IPS DF 6.9 (cell line): ENCODE measurements at regions not wholly inside any gene's neighbourhood (a gene's known extent, or its start where the extent isn't known, plus 50 kb on each side); places are given as distances from the start of the nearest gene placed in this dataset.
A peak's percentile ranks its signal among the peaks of the same experiment; 100 is the strongest.
"Not testable (repeated sequence)": the region's sequence is repeated elsewhere in the genome, so short reads cannot be mapped to it uniquely, and the experiment has no call there.

ENCODE experiments used
- DNase-seq: peaks from one replicate; pipeline ENCODE4 v3.0.0-alpha.2; 2013; ENCODE audit warnings: low read depth, low spot score
- H3K27ac ChIP-seq: one replicate; pipeline ENCODE4 v1.5.1; 2013; ENCODE audit warnings: low read length, control low read depth
- H3K27me3 ChIP-seq: 2 replicates; pipeline ENCODE4 v1.6.1; 2013; ENCODE audit warnings: mild to moderate bottlenecking, low read length; ENCODE audit not compliant: control insufficient read depth, insufficient read depth
- H3K36me3 ChIP-seq: 2 replicates; pipeline ENCODE4 v1.6.1; 2013; ENCODE audit warnings: low read length; ENCODE audit not compliant: control insufficient read depth, insufficient read depth
- H3K4me1 ChIP-seq: 2 replicates; pipeline ENCODE4 v1.6.1; 2013; ENCODE audit warnings: low read length; ENCODE audit not compliant: control insufficient read depth, insufficient read depth
- H3K4me3 ChIP-seq: 2 replicates; pipeline ENCODE4 v1.5.1; 2013; ENCODE audit warnings: mild to moderate bottlenecking, low read length
- H3K9me3 ChIP-seq: 2 replicates; pipeline ENCODE4 v1.6.1; 2013; ENCODE audit warnings: low read length, inconsistent platforms; ENCODE audit not compliant: control insufficient read depth, insufficient read depth
- WGBS: extraction: QIAGEN DNeasy Blood & Tissue Kit; methylation state at CpG from one replicate; pipeline ENCODE4 v1.1.7; 2013; ENCODE audit warnings: mixed read lengths, missing lambda C conversion rate; ENCODE audit not compliant: insufficient read length, insufficient coverage; 5-methylcytosine and 5-hydroxymethylcytosine counted together

- H3K9me3 ChIP-seq: no peaks in the 10 kb centered on the region
These were observed 463.9 kb upstream of the ADAMTS9 start for GRCh38 chr3:65151666-65152065.

DNA sequence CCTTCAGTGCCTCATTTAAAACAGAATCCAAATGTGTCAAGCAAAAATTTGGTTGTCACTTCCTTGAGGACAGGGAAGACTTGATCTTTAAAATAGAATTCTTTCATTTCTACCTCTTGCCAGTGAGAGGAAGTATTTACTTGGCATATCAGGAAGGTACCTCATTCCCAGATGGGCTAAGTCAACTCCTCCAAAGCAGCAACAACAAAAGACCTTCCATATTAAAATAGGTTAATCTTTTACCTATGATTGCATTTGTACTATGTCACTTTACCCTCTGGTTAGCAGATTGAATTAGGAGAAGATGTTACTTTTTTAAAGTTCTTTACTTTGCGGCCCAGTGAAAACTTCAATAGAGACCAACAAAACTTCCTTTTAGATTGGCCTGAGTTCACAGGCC, 462.1 kb upstream of the ADAMTS9 start:
- no peak for DNase-seq
- Histone ChIP-seq H3K4me3 (no peak overlapping the region), H3K27ac (no peak overlapping the region), H3K36me3 (no peaks in the 10 kb centered on the region), H3K27me3 (no peaks in the 10 kb centered on the region), H3K4me1 (no peaks in the 10 kb centered on the region; the same call in 1 of the 2 replicates), H3K9me3 (no peaks in the 10 kb centered on the region)
- WGBS: no CpG with 5 or more reads among the region's 1 CpG

More at GRCh38 chr3:65151666-65152065, 463.9 kb upstream of the ADAMTS9 start:
- Histone ChIP-seq H3K4me3 (no peak overlapping the region), H3K27ac (no peak overlapping the region), H3K36me3 (no peaks in the 10 kb centered on the region), H3K4me1 (no peaks in the 10 kb centered on the region; the same call in 1 of the 2 replicates), H3K27me3 (no peaks in the 10 kb centered on the region)
- DNase-seq: no peak
- no CpG with 5 or more reads among the region's 6 CpGs for WGBS

GRCh38 chr3:65148687-65149086, 460.9 kb upstream of the ADAMTS9 start:
- no CpG with 5 or more reads among the region's 2 CpGs for WGBS
- H3K4me3 ChIP-seq: no peak overlapping the region
- no peak overlapping the region for H3K27ac ChIP-seq

GRCh38 chr3:65146179-65146578, 458.4 kb upstream of the ADAMTS9 start:
- no CpG with 5 or more reads among the region's 3 CpGs for WGBS
- H3K36me3 ChIP-seq: no peaks in the 10 kb centered on the region
- no peaks in the 10 kb centered on the region for H3K27me3 ChIP-seq
- H3K4me3 ChIP-seq: no peak overlapping the region
- no peak overlapping the region for H3K27ac ChIP-seq
- no peaks in the 10 kb centered on the region for H3K9me3 ChIP-seq
- H3K4me1 ChIP-seq: peaks cover 2% of the 10 kb centered on the region; the same call in 1 of the 2 replicates
- peak; percentile 71 for DNase-seq

More at GRCh38 chr3:65148687-65149086, 460.9 kb upstream of the ADAMTS9 start:
- Histone ChIP-seq H3K36me3 (no peaks in the 10 kb centered on the region), H3K4me1 (no peaks in the 10 kb centered on the region; the same call in 1 of the 2 replicates), H3K9me3 (no peaks in the 10 kb centered on the region), H3K27me3 (no peaks in the 10 kb centered on the region)
- DNase-seq: no peak

- no peak for DNase-seq
- WGBS: no CpG with 5 or more reads among the region's 1 CpG
- no peaks in the 10 kb centered on the region for H3K9me3 ChIP-seq
- H3K4me1 ChIP-seq: peaks cover 2% of the 10 kb centered on the region; the same call in 1 of the 2 replicates
- H3K36me3 ChIP-seq: no peaks in the 10 kb centered on the region
- H3K27me3 ChIP-seq: no peaks in the 10 kb centered on the region
- no peak overlapping the region for H3K27ac ChIP-seq
- H3K4me3 ChIP-seq: no peak overlapping the region
These were observed 457.9 kb upstream of the ADAMTS9 start for GRCh38 chr3:65145680-65146079.

- no peak for DNase-seq
- no peak overlapping the region for H3K4me3 ChIP-seq
- no peak overlapping the region for H3K27ac ChIP-seq
- no peaks in the 10 kb centered on the region for H3K36me3 ChIP-seq
- H3K4me1 ChIP-seq: peaks cover 2% of the 10 kb centered on the region; the same call in 1 of the 2 replicates
- H3K27me3 ChIP-seq: no peaks in the 10 kb centered on the region
- H3K9me3 ChIP-seq: no peaks in the 10 kb centered on the region
These were observed 457.1 kb upstream of the ADAMTS9 start for GRCh38 chr3:65144791-65145351.

GRCh38 chr3:65142456-65142855, 454.7 kb upstream of the ADAMTS9 start:
- DNase-seq: no peak
- H3K4me1 ChIP-seq: peaks cover 2% of the 10 kb centered on the region; the same call in 1 of the 2 replicates
- no peaks in the 10 kb centered on the region for H3K9me3 ChIP-seq
- H3K4me3 ChIP-seq: no peak overlapping the region
- H3K27ac ChIP-seq: no peak overlapping the region
- no peaks in the 10 kb centered on the region for H3K36me3 ChIP-seq
- no peaks in the 10 kb centered on the region for H3K27me3 ChIP-seq

DNA sequence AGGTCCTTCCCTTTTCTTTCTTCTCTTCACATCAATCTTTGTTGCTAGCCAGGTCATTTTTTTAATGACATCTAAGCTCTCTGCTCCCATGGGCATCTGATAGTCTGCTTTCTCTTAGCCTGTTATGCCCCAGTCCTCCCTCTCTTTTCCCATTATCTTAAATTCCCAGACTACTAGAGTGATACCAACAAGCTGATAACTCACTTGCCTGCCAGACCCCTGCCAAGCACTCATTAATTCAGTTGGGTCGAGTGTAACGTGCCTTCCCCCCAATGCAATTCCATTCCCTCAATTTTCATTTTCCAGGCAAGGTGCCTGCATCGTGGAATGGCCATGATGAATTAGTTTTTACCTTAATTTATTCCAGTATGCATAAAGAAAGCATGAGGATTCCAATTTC, 450.8 kb upstream of the ADAMTS9 start:
- Histone ChIP-seq H3K27me3 (no peaks in the 10 kb centered on the region), H3K27ac (no peak overlapping the region)
- WGBS: no CpG with 5 or more reads among the region's 3 CpGs

GRCh38 chr3:65133752-65134151, 446.0 kb upstream of the ADAMTS9 start:
- not testable (repeated sequence) for DNase-seq, H3K9me3 ChIP-seq, H3K27ac ChIP-seq, H3K4me1 ChIP-seq, H3K27me3 ChIP-seq, H3K36me3 ChIP-seq, H3K4me3 ChIP-seq
- WGBS: no CpG with 5 or more reads among the region's 3 CpGs

More for the DNA sequence above, 450.8 kb upstream of the ADAMTS9 start:
- Histone ChIP-seq H3K9me3 (no peaks in the 10 kb centered on the region), H3K4me1 (peaks cover 2% of the 10 kb centered on the region; the same call in 1 of the 2 replicates), H3K36me3 (no peaks in the 10 kb centered on the region), H3K4me3 (no peak overlapping the region)
- no peak for DNase-seq

DNA sequence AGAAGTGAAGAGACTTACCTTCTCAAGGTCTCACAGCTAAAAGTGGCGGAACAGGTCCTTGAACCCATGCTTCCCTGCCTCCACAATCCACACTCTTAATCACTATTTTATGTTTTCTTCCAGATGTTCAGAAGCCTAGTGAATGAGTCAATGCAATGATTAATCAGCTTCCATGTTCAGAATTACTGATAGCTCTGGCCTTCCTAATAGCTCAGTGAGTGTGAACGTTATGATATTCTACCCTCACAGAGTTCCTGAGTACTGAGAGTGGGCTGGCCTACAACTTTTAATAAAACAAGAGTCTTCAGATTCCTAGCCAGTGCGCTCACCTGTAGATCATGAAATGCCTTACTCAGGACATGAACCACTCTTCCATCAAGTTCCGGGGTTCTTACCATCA, 443.0 kb upstream of the ADAMTS9 start:
- no peaks in the 10 kb centered on the region for H3K27me3 ChIP-seq
- no peaks in the 10 kb centered on the region for H3K9me3 ChIP-seq
- H3K4me3 ChIP-seq: no peak overlapping the region
- no CpG with 5 or more reads among the region's 4 CpGs for WGBS
- H3K36me3 ChIP-seq: no peaks in the 10 kb centered on the region
- H3K27ac ChIP-seq: no peak overlapping the region
- H3K4me1 ChIP-seq: no peaks in the 10 kb centered on the region
- DNase-seq: no peak

- no CpG with 5 or more reads among the region's 6 CpGs for WGBS
- Histone ChIP-seq H3K36me3 (no peaks in the 10 kb centered on the region), H3K4me3 (no peak overlapping the region), H3K27ac (no peak overlapping the region), H3K27me3 (no peaks in the 10 kb centered on the region), H3K4me1 (no peaks in the 10 kb centered on the region), H3K9me3 (no peaks in the 10 kb centered on the region)
- DNase-seq: no peak
These were observed 440.5 kb upstream of the ADAMTS9 start for GRCh38 chr3:65128346-65128745.
